ENCODE measurements at regions not wholly inside any gene's neighbourhood (a gene's known extent, or its start where the extent isn't known, plus 50 kb on each side); places are given as distances from the start of the nearest gene placed in this dataset.
"Not testable (repeated sequence)": the region's sequence is repeated elsewhere in the genome, so short reads cannot be mapped to it uniquely, and the experiment has no call there.

GRCh38 chr3:127086591-127086990 lies 103.7 kb downstream of the PLXNA1 start:
- not testable (repeated sequence) for TF ChIP-seq CTCF (IDR thresholded peaks at IDR 0.05; ENCODE audit: insufficient read depth, low read length, poor library complexity, severe bottlenecking); EZH2phosphoT487 (conservative IDR thresholded peaks at IDR 0.05; ENCODE audit: low read length)

Measured in SU-DHL-6 (cell line).